GM12892 (cell line): ENCODE measurements at regions not wholly inside any gene's neighbourhood (a gene's known extent, or its start where the extent isn't known, plus 50 kb on each side); places are given as distances from the start of the nearest gene placed in this dataset.

Experiments used
- POLR2A ChIP-seq: IDR thresholded peaks from 2 replicates; pipeline ENCODE4 v1.6.1; 2011; ENCODE audit warnings: low read depth, low read length, control low read depth
- POLR2AphosphoS5 ChIP-seq: IDR thresholded peaks from 2 replicates; pipeline ENCODE4 v1.6.1; 2011; ENCODE audit warnings: low read depth, low read length, control low read depth

GRCh38 chr15:94934440-94934839, 703.1 kb downstream of the MCTP2 start:
- TF ChIP-seq POLR2A (no peak), POLR2AphosphoS5 (no peak)
